Activated naive CD8-positive, alpha-beta T cell (primary cell): ENCODE measurements at regions not wholly inside any gene's neighbourhood (a gene's known extent, or its start where the extent isn't known, plus 50 kb on each side); places are given as distances from the start of the nearest gene placed in this dataset.

Source experiments
- H3K27ac Mint-ChIP-seq: one replicate; pipeline ENCODE4 v1.8.0; 2021; ENCODE audit warnings: mixed read lengths
- H3K27me3 Mint-ChIP-seq: one replicate; pipeline ENCODE4 v1.8.0; 2021; ENCODE audit warnings: mixed read lengths
- H3K36me3 Mint-ChIP-seq: one replicate; pipeline ENCODE4 v1.8.0; 2021; ENCODE audit warnings: mixed read lengths
- H3K4me1 Mint-ChIP-seq: one replicate; pipeline ENCODE4 v1.8.0; 2021; ENCODE audit warnings: low read depth, mixed read lengths
- H3K4me3 Mint-ChIP-seq: one replicate; pipeline ENCODE4 v1.8.0; 2021; ENCODE audit warnings: mild to moderate bottlenecking, mixed read lengths
- H3K9me3 Mint-ChIP-seq: one replicate; pipeline ENCODE4 v1.8.0; 2021; ENCODE audit warnings: low read depth, mixed read lengths

DNA sequence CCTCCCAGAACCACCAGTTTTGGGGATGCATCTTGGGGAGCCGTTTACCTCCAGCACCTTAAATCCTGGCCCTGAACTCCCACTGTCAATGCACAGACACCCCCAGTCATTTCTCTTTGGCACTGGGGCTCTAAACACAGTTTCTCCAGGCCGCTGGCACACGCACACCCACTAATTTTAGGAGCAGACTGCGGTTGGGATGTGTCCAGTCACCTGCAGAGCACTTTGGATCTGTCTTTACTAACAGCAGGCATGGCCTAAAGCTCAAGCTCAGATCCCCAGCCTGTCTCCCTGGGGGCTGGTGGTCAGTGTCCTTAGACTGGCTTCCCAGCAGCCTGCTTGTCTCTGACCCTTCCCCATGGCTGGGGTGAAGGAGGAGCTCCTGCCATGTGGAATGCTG lies 49.9 kb downstream of the SYNE3 start:
- Mint-ChIP-seq H3K4me3 (no peak overlapping the region), H3K27me3 (no peaks in the 10 kb centered on the region), H3K36me3 (peaks cover 13% of the 10 kb centered on the region), H3K4me1 (peaks cover 59% of the 10 kb centered on the region), H3K27ac (peak overlapping the region; percentile 81), H3K9me3 (no peaks in the 10 kb centered on the region)

DNA sequence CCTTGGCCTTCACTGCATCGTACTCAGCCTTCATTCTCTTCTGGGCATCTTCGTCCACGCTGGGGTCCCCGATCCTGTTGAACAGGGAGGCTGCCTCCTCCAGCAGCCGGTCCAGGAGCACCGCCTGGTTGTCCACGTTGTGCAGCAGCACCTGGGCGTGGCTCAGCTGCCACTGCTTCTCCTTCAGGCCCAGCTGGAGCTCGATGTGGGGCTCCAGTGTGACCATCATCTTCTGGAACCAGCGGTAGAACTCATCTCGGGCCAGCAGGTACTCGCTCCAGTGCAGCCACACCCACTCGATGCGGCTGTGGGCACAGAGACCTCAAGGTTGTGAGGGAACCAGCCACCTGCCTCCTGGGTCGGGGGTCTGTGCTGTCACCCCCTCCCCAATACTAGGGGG lies 50.5 kb downstream of the SYNE3 start:
- H3K27ac Mint-ChIP-seq: peak overlapping the region; percentile 85
- peaks cover 62% of the 10 kb centered on the region for H3K4me1 Mint-ChIP-seq
- no peaks in the 10 kb centered on the region for H3K27me3 Mint-ChIP-seq
- H3K9me3 Mint-ChIP-seq: no peaks in the 10 kb centered on the region
- H3K4me3 Mint-ChIP-seq: no peak overlapping the region
- peaks cover 13% of the 10 kb centered on the region for H3K36me3 Mint-ChIP-seq

GRCh38 chr14:95465358-95465757 lies 51.1 kb downstream of the SYNE3 start:
- H3K4me3 Mint-ChIP-seq: no peak overlapping the region

DNA sequence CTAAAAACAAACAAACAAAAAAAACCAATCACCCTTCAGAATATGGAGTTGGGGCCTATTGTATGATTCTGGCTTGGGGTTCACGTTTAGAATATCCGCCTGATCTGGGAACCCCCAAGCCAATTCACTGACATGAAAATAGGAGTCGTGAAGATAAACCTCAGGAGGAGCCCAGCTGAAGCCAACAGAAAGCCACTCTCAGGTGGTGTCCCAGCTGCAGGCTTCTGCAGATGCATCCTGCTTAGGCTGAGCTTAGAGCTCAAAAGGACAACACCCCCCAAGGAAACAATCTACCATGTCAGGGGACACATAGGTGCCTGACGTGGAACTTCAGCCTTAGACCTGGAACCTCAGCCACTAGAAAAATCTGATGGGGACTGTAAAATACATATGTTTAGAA lies 51.9 kb downstream of the SYNE3 start:
- peak overlapping the region; percentile 63 for H3K4me3 Mint-ChIP-seq
- H3K36me3 Mint-ChIP-seq: peaks cover 8% of the 10 kb centered on the region
- peaks cover 59% of the 10 kb centered on the region for H3K4me1 Mint-ChIP-seq
- peak overlapping the region; percentile 85 for H3K27ac Mint-ChIP-seq
- no peaks in the 10 kb centered on the region for H3K27me3 Mint-ChIP-seq
- no peaks in the 10 kb centered on the region for H3K9me3 Mint-ChIP-seq

More at GRCh38 chr14:95465358-95465757, 51.1 kb downstream of the SYNE3 start:
- Mint-ChIP-seq H3K9me3 (no peaks in the 10 kb centered on the region), H3K27me3 (no peaks in the 10 kb centered on the region), H3K27ac (peak overlapping the region; percentile 85), H3K36me3 (peaks cover 13% of the 10 kb centered on the region), H3K4me1 (peaks cover 64% of the 10 kb centered on the region)

GRCh38 chr14:95464103-95464502 lies 52.3 kb downstream of the SYNE3 start:
- Mint-ChIP-seq H3K9me3 (no peaks in the 10 kb centered on the region), H3K4me1 (peaks cover 59% of the 10 kb centered on the region), H3K27me3 (no peaks in the 10 kb centered on the region), H3K36me3 (peaks cover 8% of the 10 kb centered on the region), H3K4me3 (peak overlapping the region; percentile 63), H3K27ac (peak overlapping the region; percentile 85)

DNA sequence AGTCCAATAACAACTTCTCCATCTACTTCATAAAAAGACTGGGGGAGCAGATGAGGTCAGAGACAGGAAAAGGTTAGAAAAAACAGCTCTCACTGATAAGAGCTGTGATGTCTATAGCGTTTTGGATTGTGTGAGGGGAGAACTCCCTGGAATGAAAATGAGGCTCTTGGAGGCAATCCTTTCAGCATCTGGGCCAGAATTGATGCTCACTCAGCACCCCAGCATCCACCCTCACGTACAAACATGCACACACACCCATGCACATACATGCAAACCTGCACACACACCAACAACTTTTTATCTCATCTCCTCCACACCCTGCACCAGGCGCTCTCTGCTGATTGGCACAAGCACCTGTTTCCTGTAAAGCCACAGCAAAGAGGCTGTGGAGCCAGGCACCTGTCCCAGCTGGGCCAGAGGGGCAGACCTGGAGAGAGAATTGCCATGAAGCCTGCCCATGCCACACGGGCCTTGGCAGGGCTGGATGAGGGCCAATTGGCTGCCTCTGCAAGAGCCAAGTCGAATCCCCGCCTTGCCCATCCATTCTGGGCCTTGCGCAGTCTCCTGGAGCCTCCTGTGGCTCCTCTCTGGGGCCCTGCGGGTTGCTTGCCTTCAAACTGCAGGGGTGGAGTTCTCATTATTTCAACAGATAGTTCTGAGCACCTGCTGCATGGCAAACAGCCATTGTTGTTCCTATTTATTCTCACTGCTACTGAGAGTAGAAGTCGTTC lies 53.1 kb downstream of the SYNE3 start:
- H3K9me3 Mint-ChIP-seq: no peaks in the 10 kb centered on the region

DNA sequence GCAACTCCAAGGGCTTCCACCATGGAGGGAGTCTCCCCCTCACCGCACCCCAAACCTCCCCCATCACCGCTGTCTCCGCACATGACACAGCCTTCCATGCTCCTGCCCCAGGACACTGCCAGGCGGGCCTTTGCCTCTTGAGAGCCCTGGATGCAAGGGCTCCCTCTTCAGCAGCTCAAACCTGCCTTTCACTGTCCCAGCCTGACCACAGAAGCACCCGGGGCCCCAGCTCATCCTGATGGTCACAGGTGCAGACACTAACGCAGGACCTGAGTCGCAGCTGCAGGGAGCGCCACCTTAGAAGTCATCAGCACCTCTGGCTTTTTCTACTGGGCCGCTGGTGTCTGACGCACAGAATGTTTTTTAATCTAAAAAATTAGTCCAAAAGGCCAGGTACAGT lies 54.0 kb downstream of the SYNE3 start:
- Mint-ChIP-seq H3K4me3 (no peak overlapping the region), H3K4me1 (peaks cover 60% of the 10 kb centered on the region), H3K36me3 (peaks cover 6% of the 10 kb centered on the region), H3K27ac (peak overlapping the region; percentile 85), H3K27me3 (no peaks in the 10 kb centered on the region), H3K9me3 (no peaks in the 10 kb centered on the region)

More for the DNA sequence above, 53.1 kb downstream of the SYNE3 start:
- peaks cover 6% of the 10 kb centered on the region for H3K36me3 Mint-ChIP-seq
- H3K4me1 Mint-ChIP-seq: peaks cover 60% of the 10 kb centered on the region
- peak overlapping the region; percentile 63 for H3K4me3 Mint-ChIP-seq
- H3K27me3 Mint-ChIP-seq: no peaks in the 10 kb centered on the region
- peak overlapping the region; percentile 85 for H3K27ac Mint-ChIP-seq

DNA sequence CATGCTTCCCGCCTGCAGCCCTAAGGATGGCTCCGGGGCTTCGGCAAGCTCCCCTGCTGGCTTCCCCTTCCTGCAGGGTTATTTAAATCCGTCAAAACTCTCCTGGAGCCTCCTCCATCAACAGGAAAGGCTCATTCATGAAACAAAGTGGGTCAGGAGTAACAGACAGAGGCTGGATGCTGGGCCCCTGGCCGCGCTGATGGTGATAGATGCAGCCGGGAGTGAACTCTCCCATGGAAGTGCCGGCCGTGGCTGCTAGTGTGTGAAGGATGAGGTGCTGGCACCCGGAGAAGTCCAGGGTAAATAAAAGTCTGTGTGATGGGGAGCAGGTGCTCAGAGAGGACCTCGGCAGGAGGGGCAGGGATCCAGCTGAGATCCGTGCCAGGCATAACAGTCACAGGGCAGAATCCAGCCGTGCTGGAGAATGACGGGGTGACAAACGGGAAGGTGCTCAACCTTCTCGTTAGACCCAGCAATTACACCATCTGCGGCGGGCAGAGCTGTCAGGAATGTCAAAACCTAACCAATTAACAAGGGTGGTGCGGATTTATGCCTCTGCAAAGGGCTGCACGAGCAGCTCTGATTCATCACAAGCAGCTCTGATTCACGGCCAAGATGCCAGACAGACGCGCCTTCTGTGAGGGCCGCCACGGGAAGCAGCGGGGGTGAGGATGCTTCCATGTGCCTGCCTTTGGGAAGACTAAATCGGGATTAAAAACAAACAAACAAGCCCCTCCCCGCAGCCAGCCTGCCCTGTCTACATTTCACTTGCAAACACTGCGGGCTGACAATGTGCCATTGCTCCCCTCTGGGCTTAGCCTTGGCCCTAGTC lies 55.6 kb downstream of the SYNE3 start:
- no peaks in the 10 kb centered on the region for H3K9me3 Mint-ChIP-seq
- H3K36me3 Mint-ChIP-seq: peaks cover 6% of the 10 kb centered on the region
- peaks cover 54% of the 10 kb centered on the region for H3K4me1 Mint-ChIP-seq
- H3K27me3 Mint-ChIP-seq: no peaks in the 10 kb centered on the region
- peak overlapping the region; percentile 75 for H3K27ac Mint-ChIP-seq
- H3K4me3 Mint-ChIP-seq: no peak overlapping the region

DNA sequence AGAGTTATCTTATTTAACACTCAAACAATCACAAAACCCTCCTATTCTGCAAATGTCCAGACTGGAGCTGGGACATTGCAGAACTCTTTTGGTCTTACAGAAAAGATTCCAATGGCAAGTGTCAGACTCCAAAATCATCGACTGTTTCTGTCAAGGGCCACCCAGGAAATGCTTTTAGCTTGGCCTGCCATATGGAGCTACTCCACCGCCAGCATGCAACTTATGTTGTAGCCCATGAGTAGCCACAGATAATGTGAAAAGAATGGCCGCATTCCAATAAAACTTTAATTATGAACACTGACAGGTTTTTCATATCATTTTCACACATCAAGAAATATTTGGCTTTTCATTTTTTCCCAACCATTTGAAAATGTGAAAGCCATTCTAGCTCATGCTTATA lies 57.5 kb downstream of the SYNE3 start:
- Mint-ChIP-seq H3K4me3 (no peak overlapping the region), H3K27ac (no peak overlapping the region), H3K4me1 (peaks cover 35% of the 10 kb centered on the region), H3K27me3 (no peaks in the 10 kb centered on the region), H3K9me3 (no peaks in the 10 kb centered on the region), H3K36me3 (peaks cover 3% of the 10 kb centered on the region)

DNA sequence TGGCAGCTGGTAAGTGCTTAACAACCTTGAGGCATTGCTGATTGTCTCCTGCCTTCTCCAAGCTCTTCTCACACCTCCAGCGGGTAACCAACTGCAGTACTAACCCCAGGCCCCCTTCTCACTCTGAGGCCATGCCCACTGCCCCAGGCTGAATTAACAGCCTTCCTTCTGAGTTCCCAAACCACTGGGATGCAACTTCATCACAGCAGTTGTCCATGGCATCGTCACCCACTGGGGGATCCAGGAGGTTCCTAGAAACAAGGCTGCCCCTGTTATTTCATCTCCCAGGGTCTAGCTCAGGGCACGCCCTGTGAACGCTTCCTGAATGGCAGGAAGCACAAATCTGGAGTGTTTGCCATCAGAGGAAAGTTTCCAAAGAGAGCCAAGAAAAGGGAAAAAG lies 58.0 kb downstream of the SYNE3 start:
- Mint-ChIP-seq H3K4me1 (peaks cover 30% of the 10 kb centered on the region), H3K27me3 (no peaks in the 10 kb centered on the region), H3K27ac (no peak overlapping the region), H3K4me3 (no peak overlapping the region), H3K9me3 (no peaks in the 10 kb centered on the region), H3K36me3 (peaks cover 3% of the 10 kb centered on the region)

- no peak overlapping the region for H3K4me3 Mint-ChIP-seq
- no peaks in the 10 kb centered on the region for H3K9me3 Mint-ChIP-seq
- H3K27me3 Mint-ChIP-seq: no peaks in the 10 kb centered on the region
- H3K27ac Mint-ChIP-seq: no peak overlapping the region
- H3K36me3 Mint-ChIP-seq: peaks cover 3% of the 10 kb centered on the region
- H3K4me1 Mint-ChIP-seq: peaks cover 8% of the 10 kb centered on the region
Observed at GRCh38 chr14:95456281-95456680, 60.2 kb downstream of the SYNE3 start.

GRCh38 chr14:95455246-95455645 lies 61.2 kb downstream of the SYNE3 start:
- H3K9me3 Mint-ChIP-seq: no peaks in the 10 kb centered on the region
- peaks cover 5% of the 10 kb centered on the region for H3K36me3 Mint-ChIP-seq
- peaks cover 4% of the 10 kb centered on the region for H3K4me1 Mint-ChIP-seq
- no peak overlapping the region for H3K4me3 Mint-ChIP-seq
- H3K27me3 Mint-ChIP-seq: no peaks in the 10 kb centered on the region
- no peak overlapping the region for H3K27ac Mint-ChIP-seq

DNA sequence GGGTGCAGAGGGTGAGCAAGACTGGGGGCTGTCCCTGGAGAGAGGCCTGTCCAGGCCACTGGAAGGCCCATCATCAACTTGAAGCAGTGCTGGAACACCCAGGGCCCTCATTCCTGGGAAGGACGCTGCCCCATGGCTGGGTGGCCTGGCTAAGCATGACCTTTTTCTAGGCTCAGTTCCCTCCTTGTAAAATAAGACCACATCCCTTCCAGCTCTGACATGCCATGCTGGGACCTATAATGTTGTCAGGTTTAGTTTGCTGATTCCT lies 62.8 kb downstream of the SYNE3 start:
- H3K4me3 Mint-ChIP-seq: no peak overlapping the region
- H3K4me1 Mint-ChIP-seq: peaks cover 3% of the 10 kb centered on the region
- no peak overlapping the region for H3K27ac Mint-ChIP-seq
- no peaks in the 10 kb centered on the region for H3K9me3 Mint-ChIP-seq
- H3K36me3 Mint-ChIP-seq: peaks cover 9% of the 10 kb centered on the region
- no peaks in the 10 kb centered on the region for H3K27me3 Mint-ChIP-seq

DNA sequence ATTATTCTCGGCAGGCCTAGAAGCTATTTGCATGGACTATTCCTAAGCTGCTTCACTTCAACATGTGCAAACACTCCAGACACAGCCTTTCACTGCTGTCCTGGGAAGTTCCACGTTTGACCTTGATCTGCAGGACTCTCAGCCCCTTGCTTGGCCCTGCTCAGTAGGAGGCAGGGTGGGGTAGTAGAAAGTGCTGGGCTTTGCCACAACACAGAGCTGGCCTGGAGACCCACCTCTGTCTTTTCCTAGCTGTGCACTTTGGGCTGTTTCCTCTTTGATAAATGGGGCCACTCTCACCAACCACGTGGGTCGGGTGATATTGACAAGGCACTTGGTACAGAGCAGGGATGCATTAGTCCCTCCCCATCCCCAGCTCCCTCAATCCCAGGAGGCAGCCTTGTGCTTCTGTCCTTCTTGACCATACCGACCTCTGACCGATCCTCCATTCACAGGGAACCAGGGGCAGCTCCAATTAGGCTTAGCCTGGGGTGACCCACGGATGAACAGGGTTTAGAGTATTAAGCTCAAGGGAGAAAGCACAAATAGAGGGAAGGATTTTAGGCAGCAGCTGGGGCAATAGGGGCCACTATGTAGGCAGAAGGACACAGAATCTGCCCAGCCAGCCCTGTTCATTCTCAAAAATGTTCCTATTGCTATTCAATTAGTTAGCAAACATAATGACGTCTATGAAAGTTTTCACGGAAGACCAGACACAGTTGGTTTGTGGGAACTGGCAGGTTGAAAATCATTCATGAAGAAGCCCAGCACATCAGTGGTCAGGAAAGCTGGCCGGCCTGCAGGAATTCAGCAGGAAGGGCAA lies 63.3 kb downstream of the SYNE3 start:
- Mint-ChIP-seq H3K27ac (no peak overlapping the region), H3K4me3 (no peak overlapping the region), H3K4me1 (no peaks in the 10 kb centered on the region)

More for the DNA sequence above, 63.3 kb downstream of the SYNE3 start:
- Mint-ChIP-seq H3K9me3 (no peaks in the 10 kb centered on the region), H3K36me3 (peaks cover 9% of the 10 kb centered on the region), H3K27me3 (no peaks in the 10 kb centered on the region)
